Posterior cingulate gyrus (tissue), 11 donors: ENCODE measurements at regions not wholly inside any gene's neighbourhood (a gene's known extent, or its start where the extent isn't known, plus 50 kb on each side); places are given as distances from the start of the nearest gene placed in this dataset.
"Not testable (repeated sequence)": the region's sequence is repeated elsewhere in the genome, so short reads cannot be mapped to it uniquely, and the experiment has no call there.

ENCODE experiments used
- DNase-seq, 10 donors: peaks; one replicate each; pipeline versions ENCODE4 v3.0.0 to v3.0.0-alpha.2; 2020 to 2021; ENCODE audit warnings: mixed read lengths in 3 of 10
- intact Hi-C: fragments of 100-400 bp; cut with DNase I; formaldehyde crosslinking; loops from one replicate; pipeline ENCODE4 v1.15.1; 2023

GRCh38 chr21:14058566-14058965 lies 152.2 kb downstream of the LIPI start:
- intact Hi-C loops, result no loop called here
- peak in 2 of 10 donors; percentile 18 to 71 for DNase-seq

- DNase-seq, result peak in 4 of 10 donors; percentile 10 to 77 (median 64)
- intact Hi-C loops, result not testable (repeated sequence)
Measured at GRCh38 chr21:14057841-14058481, 152.8 kb downstream of the LIPI start.

GRCh38 chr21:14057313-14057712 lies 153.4 kb downstream of the LIPI start:
- intact Hi-C loops, result no loop called here
- peak in 2 of 10 donors; percentile 74 for DNase-seq

- intact Hi-C loops, result no loop called here
- peak in 4 of 10 donors; percentile 24 to 82 (median 76) for DNase-seq
Measured at GRCh38 chr21:14056771-14057191, 154.0 kb downstream of the LIPI start.

- intact Hi-C loops, result not testable (repeated sequence)
- DNase-seq, result peak in 3 of 10 donors; percentile 25 to 83 (median 64)
Measured at GRCh38 chr21:14055746-14056515, 154.8 kb downstream of the LIPI start.

GRCh38 chr21:14054682-14055081 lies 156.1 kb downstream of the LIPI start:
- DNase-seq, result peak in 2 of 10 donors; percentile 51 to 74
- intact Hi-C loops, result no loop called here

- intact Hi-C loops, result no loop called here
Measured at GRCh38 chr21:14050121-14050520, 160.6 kb downstream of the LIPI start.

GRCh38 chr21:14046401-14046800 lies 164.4 kb downstream of the LIPI start:
- DNase-seq, result no peak
- intact Hi-C loops, result no loop called here

More at GRCh38 chr21:14050121-14050520, 160.6 kb downstream of the LIPI start:
- no peak for DNase-seq

GRCh38 chr21:14040386-14040785 lies 170.4 kb downstream of the LIPI start:
- DNase-seq, result no peak
- intact Hi-C loops, result no loop called here

GRCh38 chr21:14028619-14029018 lies 182.1 kb downstream of the LIPI start:
- DNase-seq, intact Hi-C loops: not testable (repeated sequence)

- DNase-seq, result peak; percentile 82 to 99 (median 92)
Measured at GRCh38 chr21:14027235-14027869, 183.4 kb downstream of the LIPI start.

GRCh38 chr21:14020108-14020507 lies 190.6 kb downstream of the LIPI start:
- DNase-seq, intact Hi-C loops: not testable (repeated sequence)

More at GRCh38 chr21:14027235-14027869, 183.4 kb downstream of the LIPI start:
- intact Hi-C loops, result not testable (repeated sequence)

GRCh38 chr21:14015841-14016240 lies 194.9 kb downstream of the LIPI start:
- peak in 1 of 10 donors; percentile 57 for DNase-seq
- intact Hi-C loops, result not testable (repeated sequence)

GRCh38 chr21:14013623-14014498 lies 196.9 kb downstream of the LIPI start:
- intact Hi-C loops, result not testable (repeated sequence)

GRCh38 chr21:14013056-14013603 lies 197.6 kb downstream of the LIPI start:
- intact Hi-C loops, result no loop called here
- DNase-seq, result peak in 1 of 10 donors; percentile 70

More at GRCh38 chr21:14013623-14014498, 196.9 kb downstream of the LIPI start:
- DNase-seq, result peak in 2 of 10 donors; percentile 72 to 77

- peak in 2 of 10 donors; percentile 75 to 84 for DNase-seq
- intact Hi-C loops, result no loop called here
Measured at GRCh38 chr21:14012409-14012808, 198.3 kb downstream of the LIPI start.

GRCh38 chr21:14011751-14012150 lies 199.0 kb downstream of the LIPI start:
- DNase-seq, result peak in 1 of 10 donors; percentile 57
- intact Hi-C loops, result not testable (repeated sequence)

- DNase-seq, result peak in 1 of 10 donors; percentile 70
- intact Hi-C loops, result not testable (repeated sequence)
Measured at GRCh38 chr21:14011149-14011548, 199.6 kb downstream of the LIPI start.

- DNase-seq, result peak in 1 of 10 donors; percentile 61
- intact Hi-C loops, result no loop called here
Measured at GRCh38 chr21:14010729-14011128, 200.0 kb downstream of the LIPI start.

- peak in 1 of 10 donors; percentile 66 for DNase-seq
- intact Hi-C loops, result not testable (repeated sequence)
Measured at GRCh38 chr21:14009990-14010389, 200.8 kb downstream of the LIPI start.
